ENCODE measurements at regions not wholly inside any gene's neighbourhood (a gene's known extent, or its start where the extent isn't known, plus 50 kb on each side); places are given as distances from the start of the nearest gene placed in this dataset.

- Histone ChIP-seq H3K4me1 (ENCODE audit: insufficient read depth, low read length) (no peaks in the 10 kb centered on the region), H4K20me1 (ENCODE audit: low read length) (no peaks in the 10 kb centered on the region), H3K36me3 (ENCODE audit: low read depth, low read length) (no peaks in the 10 kb centered on the region), H3K9me3 (ENCODE audit: low read length) (no peaks in the 10 kb centered on the region), H3K79me2 (ENCODE audit: low read length) (no peaks in the 10 kb centered on the region), H3K4me2 (ENCODE audit: low read length) (no peak overlapping the region), H3F3A (ENCODE audit: low read length, unreplicated experiment) (no peaks in the 10 kb centered on the region), H3K9ac (ENCODE audit: low read length) (no peak overlapping the region), H3K27ac (ENCODE audit: low read length) (no peak overlapping the region), H3K4me3 (ENCODE audit: low read length) (no peak overlapping the region), H3K9me2 (replicated peaks; ENCODE audit: low read length) (no peaks in the 10 kb centered on the region), H3K27me3 (ENCODE audit: low read length) (no peaks in the 10 kb centered on the region), H2AFZ (ENCODE audit: low read length) (no peak overlapping the region)
- intact Hi-C loops (cut with micrococcal nuclease), result no loop called here
- ChIA-PET POLR2A (ENCODE audit: unreplicated experiment) (no interaction called here), CTCF (no interaction called here)
- ATAC-seq, result no peak
- BruUV-seq (replicated peaks), result no TSS peak
- no peak for DNase-seq
- TF ChIP-seq EZH2phosphoT487 (IDR thresholded peaks at IDR 0.05; ENCODE audit: borderline replicate concordance, low read length) (no peak), CTCF (conservative IDR thresholded peaks at IDR 0.05; ENCODE audit: low read depth, low read length) (no peak), EZH2 (IDR thresholded peaks at IDR 0.05; ENCODE audit: low read length, unreplicated experiment) (no peak)
Observed at GRCh38 chr13:67662997-67663396, 432.9 kb upstream of the PCDH9 start.

- no peaks in the 10 kb centered on the region for H3K4me1 ChIP-seq (ENCODE audit: insufficient read depth, low read length)
- H3K9ac ChIP-seq (ENCODE audit: low read length), result no peak overlapping the region
- H4K20me1 ChIP-seq (ENCODE audit: low read length), result no peaks in the 10 kb centered on the region
- DNase-seq (no peak), ATAC-seq (no peak)
- no peak overlapping the region for H2AFZ ChIP-seq (ENCODE audit: low read length)
- no peak overlapping the region for H3K4me2 ChIP-seq (ENCODE audit: low read length)
- H3K4me3 ChIP-seq (ENCODE audit: low read length), result no peak overlapping the region
- intact Hi-C loops (cut with micrococcal nuclease), result no loop called here
- ChIA-PET CTCF (no interaction called here), POLR2A (ENCODE audit: unreplicated experiment) (no interaction called here)
- no peaks in the 10 kb centered on the region for H3K9me3 ChIP-seq (ENCODE audit: low read length)
- no peaks in the 10 kb centered on the region for H3K27me3 ChIP-seq (ENCODE audit: low read length)
- no peak for TF ChIP-seq EZH2phosphoT487 (IDR thresholded peaks at IDR 0.05; ENCODE audit: borderline replicate concordance, low read length)
- no peak for TF ChIP-seq CTCF (conservative IDR thresholded peaks at IDR 0.05; ENCODE audit: low read depth, low read length)
- no peak for TF ChIP-seq EZH2 (IDR thresholded peaks at IDR 0.05; ENCODE audit: low read length, unreplicated experiment)
- H3K27ac ChIP-seq (ENCODE audit: low read length), result no peak overlapping the region
- no TSS peak for BruUV-seq (replicated peaks)
- no peaks in the 10 kb centered on the region for H3K36me3 ChIP-seq (ENCODE audit: low read depth, low read length)
- H3K79me2 ChIP-seq (ENCODE audit: low read length), result no peaks in the 10 kb centered on the region
- H3K9me2 ChIP-seq (replicated peaks; ENCODE audit: low read length), result no peaks in the 10 kb centered on the region
- no peaks in the 10 kb centered on the region for H3F3A ChIP-seq (ENCODE audit: low read length, unreplicated experiment)
Observed at GRCh38 chr13:67652887-67653286, 422.8 kb upstream of the PCDH9 start.

- no peak for DNase-seq
Observed at GRCh38 chr13:67651908-67652465, 421.9 kb upstream of the PCDH9 start.

More at GRCh38 chr13:67651908-67652465, 421.9 kb upstream of the PCDH9 start:
- Histone ChIP-seq H4K20me1 (ENCODE audit: low read length) (no peaks in the 10 kb centered on the region), H3K9me2 (replicated peaks; ENCODE audit: low read length) (no peaks in the 10 kb centered on the region), H3K79me2 (ENCODE audit: low read length) (no peaks in the 10 kb centered on the region), H3K36me3 (ENCODE audit: low read depth, low read length) (no peaks in the 10 kb centered on the region), H3K4me2 (ENCODE audit: low read length) (no peak overlapping the region), H3K4me3 (ENCODE audit: low read length) (no peak overlapping the region), H3K9ac (ENCODE audit: low read length) (no peak overlapping the region), H3K27me3 (ENCODE audit: low read length) (no peaks in the 10 kb centered on the region), H3F3A (ENCODE audit: low read length, unreplicated experiment) (no peaks in the 10 kb centered on the region), H3K9me3 (ENCODE audit: low read length) (no peaks in the 10 kb centered on the region), H3K27ac (ENCODE audit: low read length) (no peak overlapping the region), H2AFZ (ENCODE audit: low read length) (no peak overlapping the region), H3K4me1 (ENCODE audit: insufficient read depth, low read length) (no peaks in the 10 kb centered on the region)
- no TSS peak for BruUV-seq (replicated peaks)
- intact Hi-C loops (cut with micrococcal nuclease), result no loop called here
- no peak for ATAC-seq
- ChIA-PET POLR2A (ENCODE audit: unreplicated experiment) (no interaction called here), CTCF (no interaction called here)
- no peak for TF ChIP-seq EZH2 (IDR thresholded peaks at IDR 0.05; ENCODE audit: low read length, unreplicated experiment)
- TF ChIP-seq CTCF (conservative IDR thresholded peaks at IDR 0.05; ENCODE audit: low read depth, low read length), result no peak
- no peak for TF ChIP-seq EZH2phosphoT487 (IDR thresholded peaks at IDR 0.05; ENCODE audit: borderline replicate concordance, low read length)

All from PC-3 (cell line).